Suprapubic skin (tissue), 4 donors: ENCODE measurements at regions not wholly inside any gene's neighbourhood (a gene's known extent, or its start where the extent isn't known, plus 50 kb on each side); places are given as distances from the start of the nearest gene placed in this dataset.

Experiments
- DNase-seq, 2 donors: peaks; one replicate each; pipeline ENCODE4 v3.0.0-alpha.2; 2019; ENCODE audit warnings: low spot score in 2 of 2
- H3K27ac ChIP-seq: fragments of 200-600 bp; sonication (generic); one replicate; pipeline ENCODE4 v1.5.1; 2019
- H3K27me3 ChIP-seq: fragments of 200-600 bp; sonication (generic); one replicate; pipeline ENCODE4 v1.5.1; 2019
- H3K36me3 ChIP-seq: fragments of 200-600 bp; sonication (generic); one replicate; pipeline ENCODE4 v1.5.1; 2019
- H3K4me1 ChIP-seq: fragments of 200-600 bp; sonication (generic); one replicate; pipeline ENCODE4 v1.5.1; 2019
- H3K4me3 ChIP-seq: fragments of 200-600 bp; sonication (generic); one replicate; pipeline ENCODE4 v1.5.1; 2019; ENCODE audit warnings: mild to moderate bottlenecking
- H3K9me3 ChIP-seq: fragments of 200-600 bp; sonication (generic); one replicate; pipeline ENCODE4 v1.5.1; 2019
- EP300 ChIP-seq: sonication (generic); formaldehyde crosslinking; IDR thresholded peaks from one replicate; pipeline ENCODE4 v1.6.1; 2017; ENCODE audit warnings: antibody characterized with exemption
- POLR2A ChIP-seq, 2 donors: fragments of 450-650 bp; IDR thresholded peaks; one replicate each; pipeline ENCODE4 v1.6.1; 2017; ENCODE audit warnings: antibody characterized with exemption in 2 of 2, mild to moderate bottlenecking in 2 of 2, moderate library complexity in 2 of 2
- POLR2AphosphoS5 ChIP-seq, 3 donors: sonication (generic); formaldehyde crosslinking; IDR thresholded peaks; one replicate each; pipeline ENCODE4 v1.6.1; 2017; ENCODE audit warnings: antibody characterized with exemption in 3 of 3
- WGBS: methylation state at CpG from one replicate; pipeline ENCODE4 v1.1.5; 2018; 5-methylcytosine and 5-hydroxymethylcytosine counted together
- TF ChIP-seq, protein P1 (sequence below), 2 donors: fragments of 200-600 bp in 1 of 2; fragments of 450-650 bp in 1 of 2; sonication (generic) in 1 of 2; IDR thresholded peaks; one replicate each; pipeline ENCODE4 v1.5.1; 2016 to 2019; ENCODE audit warnings: antibody characterized with exemption in 2 of 2, mild to moderate bottlenecking in 1 of 2, moderate library complexity in 1 of 2

DNA sequence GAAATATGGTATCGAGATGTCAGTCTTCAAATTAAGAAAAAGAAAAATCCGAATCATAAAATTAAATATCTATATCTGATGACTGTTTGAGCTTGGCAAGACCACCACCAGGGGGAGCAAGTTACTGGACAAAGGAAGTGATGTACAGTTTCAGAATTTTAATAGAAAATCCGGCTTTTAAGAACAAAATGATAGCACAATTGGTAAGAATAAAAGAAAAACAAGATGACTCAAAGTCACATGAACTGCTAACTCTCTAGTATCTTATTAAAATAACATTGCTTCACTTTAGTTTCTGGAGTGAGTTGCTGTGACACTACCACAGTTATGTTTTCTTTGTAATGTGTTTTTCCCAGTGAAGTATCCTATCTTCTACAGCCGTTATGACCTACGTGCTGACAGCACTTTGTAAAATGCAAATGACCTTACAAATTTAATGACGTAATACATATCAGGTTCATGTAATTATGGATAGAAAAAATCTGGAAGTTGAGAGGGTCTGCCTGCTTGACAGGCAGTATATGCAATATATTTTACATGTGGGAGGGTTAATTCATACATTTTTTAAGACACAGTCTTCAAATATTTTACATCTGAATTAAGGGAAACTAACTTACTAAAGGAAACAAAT lies 405.3 kb upstream of the HS3ST5 start:
- no peak overlapping the region for H3K27ac ChIP-seq
- no peak overlapping the region for H3K4me3 ChIP-seq
- no peak for TF ChIP-seq EP300
- TF ChIP-seq POLR2A (IDR thresholded peaks at IDR 0.05): no peak
- TF ChIP-seq, protein P1, sequence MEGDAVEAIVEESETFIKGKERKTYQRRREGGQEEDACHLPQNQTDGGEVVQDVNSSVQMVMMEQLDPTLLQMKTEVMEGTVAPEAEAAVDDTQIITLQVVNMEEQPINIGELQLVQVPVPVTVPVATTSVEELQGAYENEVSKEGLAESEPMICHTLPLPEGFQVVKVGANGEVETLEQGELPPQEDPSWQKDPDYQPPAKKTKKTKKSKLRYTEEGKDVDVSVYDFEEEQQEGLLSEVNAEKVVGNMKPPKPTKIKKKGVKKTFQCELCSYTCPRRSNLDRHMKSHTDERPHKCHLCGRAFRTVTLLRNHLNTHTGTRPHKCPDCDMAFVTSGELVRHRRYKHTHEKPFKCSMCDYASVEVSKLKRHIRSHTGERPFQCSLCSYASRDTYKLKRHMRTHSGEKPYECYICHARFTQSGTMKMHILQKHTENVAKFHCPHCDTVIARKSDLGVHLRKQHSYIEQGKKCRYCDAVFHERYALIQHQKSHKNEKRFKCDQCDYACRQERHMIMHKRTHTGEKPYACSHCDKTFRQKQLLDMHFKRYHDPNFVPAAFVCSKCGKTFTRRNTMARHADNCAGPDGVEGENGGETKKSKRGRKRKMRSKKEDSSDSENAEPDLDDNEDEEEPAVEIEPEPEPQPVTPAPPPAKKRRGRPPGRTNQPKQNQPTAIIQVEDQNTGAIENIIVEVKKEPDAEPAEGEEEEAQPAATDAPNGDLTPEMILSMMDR (IDR thresholded peaks at IDR 0.05): peak in 1 of 2 donors; percentile 45
- TF ChIP-seq POLR2AphosphoS5 (IDR thresholded peaks at IDR 0.05): no peak
- 27% methylated on average over 6 of the region's 6 CpGs for WGBS
- H3K9me3 ChIP-seq: no peaks in the 10 kb centered on the region
- no peaks in the 10 kb centered on the region for H3K4me1 ChIP-seq
- peak in 1 of 2 donors; percentile 76 for DNase-seq
- no peaks in the 10 kb centered on the region for H3K27me3 ChIP-seq
- no peaks in the 10 kb centered on the region for H3K36me3 ChIP-seq

DNA sequence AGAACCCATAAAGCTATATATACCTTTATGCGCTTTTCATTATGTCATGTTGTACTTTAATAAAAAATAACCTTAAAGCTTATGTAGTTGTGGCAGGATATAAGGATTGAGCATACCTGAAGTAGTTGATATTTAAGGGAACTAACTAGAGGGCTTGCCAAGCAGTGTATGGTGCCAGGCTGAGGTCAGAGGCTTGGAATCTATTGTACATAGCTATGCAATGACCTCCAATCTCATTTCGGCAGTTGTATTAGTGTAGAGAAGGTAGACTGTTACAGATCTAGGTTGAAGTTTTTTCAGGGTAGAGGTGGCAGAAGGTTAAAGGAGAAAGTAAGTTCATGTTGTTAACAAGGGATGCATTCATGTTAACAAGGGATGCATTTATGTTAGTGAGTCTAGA lies 397.7 kb upstream of the HS3ST5 start:
- Histone ChIP-seq H3K36me3 (no peaks in the 10 kb centered on the region), H3K27me3 (no peaks in the 10 kb centered on the region), H3K9me3 (no peaks in the 10 kb centered on the region), H3K4me1 (no peaks in the 10 kb centered on the region), H3K4me3 (no peak overlapping the region), H3K27ac (no peak overlapping the region)
- 73% methylated on average over 2 of the region's 2 CpGs for whole genome bisulfite sequencing
- no peak for TF ChIP-seq POLR2A (IDR thresholded peaks at IDR 0.05)
- no peak for TF ChIP-seq EP300
- no peak for TF ChIP-seq POLR2AphosphoS5 (IDR thresholded peaks at IDR 0.05)
- TF ChIP-seq, protein P1 (IDR thresholded peaks at IDR 0.05): no peak
- no peak for DNase-seq

DNA sequence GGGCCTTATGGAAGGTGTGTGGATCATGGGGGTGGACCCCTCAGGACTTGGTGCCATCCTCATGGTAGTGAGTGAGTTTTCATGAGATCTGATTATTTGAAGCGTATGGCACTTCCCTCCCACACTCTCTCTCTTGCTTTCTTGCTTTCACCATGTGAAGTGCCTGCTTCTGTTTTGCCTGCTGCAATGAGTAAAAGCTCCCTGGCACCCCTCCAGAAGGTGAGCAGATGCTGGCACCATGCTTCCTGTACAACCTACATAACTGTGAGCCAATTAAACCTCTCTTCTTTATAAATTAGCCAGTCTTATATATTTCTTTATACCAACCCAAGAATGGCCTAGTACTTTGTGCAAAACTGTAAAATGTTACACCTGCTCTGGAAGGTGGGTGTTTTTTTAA lies 396.8 kb upstream of the HS3ST5 start:
- no peaks in the 10 kb centered on the region for H3K27me3 ChIP-seq
- H3K4me1 ChIP-seq: no peaks in the 10 kb centered on the region
- H3K4me3 ChIP-seq: no peak overlapping the region
- no peak for TF ChIP-seq POLR2AphosphoS5 (IDR thresholded peaks at IDR 0.05)
- no peak for TF ChIP-seq EP300
- TF ChIP-seq, protein P1 (IDR thresholded peaks at IDR 0.05): no peak
- no peak for TF ChIP-seq POLR2A (IDR thresholded peaks at IDR 0.05)
- no peak overlapping the region for H3K27ac ChIP-seq
- DNase-seq: no peak
- 89% methylated on average over 1 of the region's 1 CpG for WGBS
- no peaks in the 10 kb centered on the region for H3K36me3 ChIP-seq
- H3K9me3 ChIP-seq: no peaks in the 10 kb centered on the region

DNA sequence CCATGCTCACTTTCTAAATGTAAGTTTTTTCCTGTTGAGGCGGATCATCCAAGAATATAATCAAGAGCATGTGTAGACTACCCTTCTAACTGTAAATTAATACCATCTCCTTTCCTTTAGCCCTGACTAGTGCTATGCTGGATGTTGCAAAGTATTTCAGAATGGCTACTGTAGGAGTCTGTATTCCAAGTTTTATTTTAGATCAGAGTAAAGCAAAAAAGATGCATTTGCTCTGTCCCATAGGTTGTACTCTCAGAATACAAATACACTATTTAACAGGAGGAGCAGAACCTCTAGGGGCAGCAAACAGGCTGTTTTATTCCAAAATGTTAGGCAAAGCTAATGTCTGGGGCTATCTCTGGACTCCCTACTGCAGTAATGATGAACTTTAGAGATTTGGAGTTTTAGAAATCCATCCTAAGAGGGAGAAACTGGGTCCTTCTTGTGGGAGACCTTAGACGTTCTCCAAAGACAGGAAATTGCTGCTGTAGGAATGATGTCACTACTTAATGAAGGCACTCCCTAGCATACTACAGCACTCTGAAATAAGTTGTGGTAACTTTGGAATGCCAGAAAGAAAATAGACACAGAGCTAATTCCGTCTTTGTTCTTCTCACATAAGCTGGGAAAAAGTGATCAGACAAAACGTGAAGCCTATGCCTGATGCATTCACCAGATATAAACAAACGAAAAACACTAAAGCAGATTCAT lies 392.4 kb upstream of the HS3ST5 start:
- Histone ChIP-seq H3K4me1 (no peaks in the 10 kb centered on the region), H3K27ac (no peak overlapping the region), H3K36me3 (no peaks in the 10 kb centered on the region), H3K9me3 (no peaks in the 10 kb centered on the region), H3K27me3 (no peaks in the 10 kb centered on the region), H3K4me3 (no peak overlapping the region)
- whole genome bisulfite sequencing: 48% methylated on average over 5 of the region's 5 CpGs
- TF ChIP-seq, protein P1 (IDR thresholded peaks at IDR 0.05): no peak
- TF ChIP-seq EP300: no peak
- no peak for TF ChIP-seq POLR2AphosphoS5 (IDR thresholded peaks at IDR 0.05)
- TF ChIP-seq POLR2A (IDR thresholded peaks at IDR 0.05): no peak
- no peak for DNase-seq

DNA sequence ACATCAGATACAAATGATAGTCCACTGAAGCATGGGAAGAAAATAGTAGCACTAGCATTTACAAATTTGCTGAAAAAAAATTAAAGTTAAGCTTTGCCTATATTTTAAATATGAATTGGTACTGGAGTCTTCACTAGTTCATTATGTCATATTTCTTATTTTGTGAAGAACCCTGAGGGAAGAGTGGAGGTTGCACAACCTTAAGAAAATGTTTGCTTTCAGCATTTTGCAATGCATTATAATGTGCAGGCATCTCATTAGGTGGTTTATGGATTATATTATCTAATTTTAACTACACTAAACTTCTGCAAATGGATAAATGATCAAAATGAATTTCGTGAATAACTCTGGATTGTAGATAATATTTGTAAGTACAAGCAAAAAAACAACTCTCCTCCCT lies 390.8 kb upstream of the HS3ST5 start:
- Histone ChIP-seq H3K27me3 (no peaks in the 10 kb centered on the region), H3K9me3 (no peaks in the 10 kb centered on the region), H3K4me1 (no peaks in the 10 kb centered on the region), H3K36me3 (no peaks in the 10 kb centered on the region), H3K27ac (no peak overlapping the region), H3K4me3 (no peak overlapping the region)
- 41% methylated on average over 1 of the region's 1 CpG for WGBS
- DNase-seq: no peak
- TF ChIP-seq POLR2AphosphoS5 (IDR thresholded peaks at IDR 0.05): no peak
- TF ChIP-seq EP300: no peak
- TF ChIP-seq POLR2A (IDR thresholded peaks at IDR 0.05): no peak
- TF ChIP-seq, protein P1 (IDR thresholded peaks at IDR 0.05): no peak
